ENCODE measurements at regions not wholly inside any gene's neighbourhood (a gene's known extent, or its start where the extent isn't known, plus 50 kb on each side); places are given as distances from the start of the nearest gene placed in this dataset.

DNA sequence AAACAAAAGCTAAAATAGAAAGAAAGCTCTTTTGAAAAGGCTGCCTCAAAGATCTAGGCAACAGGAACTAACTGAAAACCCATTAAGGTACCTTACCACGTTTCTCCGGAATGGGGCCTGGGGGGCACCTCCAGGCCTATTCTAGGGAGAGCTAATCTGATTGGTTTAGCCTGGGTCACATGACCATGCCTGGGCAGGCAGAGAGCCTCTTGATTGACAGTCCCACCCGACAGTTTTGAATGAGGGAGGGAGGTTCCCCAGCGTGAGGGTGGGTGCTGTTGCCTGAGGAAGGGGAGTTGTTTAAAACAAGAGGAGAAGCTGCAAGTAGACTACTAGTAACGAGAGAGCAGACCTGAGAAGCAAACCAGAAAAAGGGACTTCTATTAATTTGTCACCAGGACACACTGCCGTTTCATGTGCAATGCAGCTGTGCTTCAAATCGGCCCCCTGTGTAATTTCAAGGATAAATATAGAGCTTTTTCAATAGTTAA is 143.4 kb upstream of the HS3ST2 start:
- TF ChIP-seq, protein P1, sequence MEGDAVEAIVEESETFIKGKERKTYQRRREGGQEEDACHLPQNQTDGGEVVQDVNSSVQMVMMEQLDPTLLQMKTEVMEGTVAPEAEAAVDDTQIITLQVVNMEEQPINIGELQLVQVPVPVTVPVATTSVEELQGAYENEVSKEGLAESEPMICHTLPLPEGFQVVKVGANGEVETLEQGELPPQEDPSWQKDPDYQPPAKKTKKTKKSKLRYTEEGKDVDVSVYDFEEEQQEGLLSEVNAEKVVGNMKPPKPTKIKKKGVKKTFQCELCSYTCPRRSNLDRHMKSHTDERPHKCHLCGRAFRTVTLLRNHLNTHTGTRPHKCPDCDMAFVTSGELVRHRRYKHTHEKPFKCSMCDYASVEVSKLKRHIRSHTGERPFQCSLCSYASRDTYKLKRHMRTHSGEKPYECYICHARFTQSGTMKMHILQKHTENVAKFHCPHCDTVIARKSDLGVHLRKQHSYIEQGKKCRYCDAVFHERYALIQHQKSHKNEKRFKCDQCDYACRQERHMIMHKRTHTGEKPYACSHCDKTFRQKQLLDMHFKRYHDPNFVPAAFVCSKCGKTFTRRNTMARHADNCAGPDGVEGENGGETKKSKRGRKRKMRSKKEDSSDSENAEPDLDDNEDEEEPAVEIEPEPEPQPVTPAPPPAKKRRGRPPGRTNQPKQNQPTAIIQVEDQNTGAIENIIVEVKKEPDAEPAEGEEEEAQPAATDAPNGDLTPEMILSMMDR (IDR thresholded peaks at IDR 0.05; ENCODE audit: low read length, missing control alignments), result no peak
- no peak for DNase-seq (ENCODE audit: low read depth)
- no peak overlapping the region for H3K4me3 ChIP-seq (replicated peaks; ENCODE audit: low read depth, low read length)

DNA sequence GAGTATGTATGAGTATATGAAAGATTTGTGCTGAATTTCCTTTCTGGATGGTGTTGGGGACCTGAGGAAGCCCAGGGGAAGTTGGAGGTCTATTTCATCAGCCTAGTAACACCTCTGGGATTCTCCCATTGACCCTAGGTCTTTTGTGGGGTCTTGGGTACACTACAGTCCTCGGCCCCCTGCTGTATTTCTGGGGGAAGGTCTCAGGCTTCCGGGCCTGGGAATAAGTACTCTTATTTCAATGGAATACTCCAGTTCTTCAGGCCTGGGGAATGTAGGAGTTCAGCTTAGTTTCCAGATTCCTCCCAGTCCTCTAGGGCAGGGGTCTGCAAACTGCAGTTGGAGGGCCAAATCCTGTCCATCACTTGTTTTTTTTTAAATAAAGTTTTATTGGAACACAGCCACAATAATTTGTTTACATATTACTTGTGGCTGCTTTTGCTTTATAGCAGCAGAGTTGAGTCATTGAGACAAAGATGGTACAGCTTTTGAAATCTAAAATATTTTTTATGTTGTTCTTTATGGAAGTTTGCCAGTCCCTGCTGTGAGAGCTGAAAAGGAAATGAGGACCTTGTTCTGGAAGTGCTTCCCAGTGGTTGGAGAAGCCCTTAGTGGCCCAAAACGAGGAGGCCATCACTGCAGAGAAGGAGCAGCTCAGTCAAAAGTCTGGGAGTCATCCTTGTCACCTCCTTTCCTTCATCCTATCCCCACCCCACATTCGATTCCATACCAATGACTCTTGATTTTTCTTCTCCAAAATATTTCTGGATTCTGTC is 142.5 kb upstream of the HS3ST2 start:
- no peak for DNase-seq (ENCODE audit: low read depth)
- TF ChIP-seq, protein P1 (IDR thresholded peaks at IDR 0.05; ENCODE audit: low read length, missing control alignments), result no peak

DNA sequence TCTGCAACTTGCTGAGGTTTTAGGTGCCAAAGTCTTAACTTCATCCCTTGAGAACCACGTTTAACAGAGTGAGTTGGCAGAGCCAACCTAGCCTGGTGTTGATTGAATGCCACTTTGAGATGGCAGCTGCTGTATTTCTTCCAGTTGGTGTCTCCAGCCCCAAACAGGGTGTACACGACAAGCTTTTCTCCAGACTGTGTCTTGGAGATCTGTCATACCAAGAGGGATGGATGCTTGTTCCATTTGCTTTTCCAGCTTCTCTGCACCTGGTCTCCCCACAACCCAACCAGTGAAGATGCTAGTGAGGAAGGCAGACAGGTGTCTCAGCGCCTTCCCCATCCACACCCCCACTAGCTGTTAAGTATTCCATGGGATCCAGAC is 141.1 kb upstream of the HS3ST2 start:
- DNase-seq (ENCODE audit: low read depth), result no peak
- TF ChIP-seq, protein P1 (IDR thresholded peaks at IDR 0.05; ENCODE audit: low read length, missing control alignments), result no peak
- H3K4me3 ChIP-seq (replicated peaks; ENCODE audit: low read depth, low read length), result no peak overlapping the region

More for the DNA sequence above, 142.5 kb upstream of the HS3ST2 start:
- no peak overlapping the region for H3K4me3 ChIP-seq (replicated peaks; ENCODE audit: low read depth, low read length)

DNA sequence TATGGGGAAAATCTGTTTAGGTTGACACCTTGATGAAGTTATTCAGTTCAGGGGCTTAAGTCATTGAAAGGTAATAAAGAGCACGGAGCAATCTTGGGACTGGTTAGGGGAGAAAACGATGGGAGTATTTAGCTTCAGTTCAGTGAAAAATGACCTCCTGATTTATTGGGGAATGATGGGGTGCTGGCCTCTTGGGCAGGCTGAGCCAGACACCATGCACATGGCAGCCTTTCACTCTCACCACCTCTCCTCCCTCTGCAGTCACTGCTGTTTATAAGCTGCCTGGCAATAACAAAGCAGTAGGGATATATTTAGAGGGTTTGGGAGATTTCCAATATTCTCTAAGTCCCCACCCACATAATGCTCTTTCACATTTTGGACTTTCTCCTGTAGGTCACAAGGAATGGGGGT is 140.5 kb upstream of the HS3ST2 start:
- TF ChIP-seq, protein P1 (IDR thresholded peaks at IDR 0.05; ENCODE audit: low read length, missing control alignments), result no peak
- DNase-seq (ENCODE audit: low read depth), result no peak
- no peak overlapping the region for H3K4me3 ChIP-seq (replicated peaks; ENCODE audit: low read depth, low read length)

DNA sequence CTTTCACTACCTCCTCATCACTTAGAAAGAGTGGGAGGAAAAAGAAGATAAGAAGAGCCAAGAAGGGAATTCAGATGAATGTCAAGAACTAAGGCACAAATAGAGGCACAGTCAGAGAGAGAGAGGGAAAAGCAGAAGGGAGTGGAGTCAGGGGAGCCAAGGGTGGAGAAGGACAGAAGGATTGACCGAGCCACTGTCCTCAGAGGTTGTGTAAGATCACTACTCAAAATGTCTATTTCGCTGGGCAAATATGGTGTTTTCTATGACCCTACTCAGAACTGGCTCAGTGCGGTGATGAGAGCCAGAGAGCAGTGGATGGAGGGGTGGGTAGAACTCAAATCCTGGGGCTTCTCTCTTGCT is 139.2 kb upstream of the HS3ST2 start:
- H3K4me3 ChIP-seq (replicated peaks; ENCODE audit: low read depth, low read length), result no peak overlapping the region
- DNase-seq (ENCODE audit: low read depth), result no peak
- TF ChIP-seq, protein P1 (IDR thresholded peaks at IDR 0.05; ENCODE audit: low read length, missing control alignments), result no peak

DNA sequence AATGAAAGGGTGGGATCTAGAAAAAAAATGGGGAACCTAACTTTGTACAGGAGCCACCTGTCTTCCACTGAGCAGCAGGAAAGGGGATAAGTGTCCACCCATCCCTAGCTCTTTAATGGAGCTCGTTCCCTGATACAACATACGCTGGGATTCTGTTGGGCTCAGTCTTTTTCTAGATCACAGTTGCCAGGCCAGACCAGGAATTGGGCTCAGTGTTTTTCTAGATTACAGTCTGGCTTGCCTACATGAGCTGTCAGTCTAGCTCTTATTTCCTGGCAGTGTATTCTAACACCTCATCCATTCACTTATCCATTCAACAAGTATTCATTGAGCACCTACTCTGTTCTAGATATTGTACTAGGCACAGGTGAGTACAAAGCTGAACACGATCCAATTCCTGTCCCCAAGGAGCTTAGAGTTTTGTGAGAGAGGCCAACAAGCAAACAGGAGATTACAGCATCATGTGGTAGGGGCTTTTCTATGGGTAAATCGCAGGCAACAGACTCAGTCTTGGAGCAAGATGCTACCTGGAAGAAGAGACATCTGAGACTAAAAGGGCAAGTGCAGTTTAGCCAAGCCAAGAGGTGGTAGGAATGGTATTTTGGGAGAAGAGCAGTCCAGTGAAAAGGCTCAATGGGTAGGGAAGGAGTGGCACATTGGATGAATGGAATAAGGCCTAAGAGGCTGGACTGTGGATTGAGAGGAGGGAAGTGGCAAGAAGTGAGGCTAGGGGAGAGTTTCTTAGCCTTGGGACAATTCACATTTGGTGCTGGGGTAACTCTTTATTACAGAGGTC is 138.0 kb upstream of the HS3ST2 start:
- TF ChIP-seq, protein P1 (IDR thresholded peaks at IDR 0.05; ENCODE audit: low read length, missing control alignments), result no peak
- DNase-seq (ENCODE audit: low read depth), result no peak
- H3K4me3 ChIP-seq (replicated peaks; ENCODE audit: low read depth, low read length), result no peak overlapping the region

Measured in fibroblast of pulmonary artery (primary cell).